MM.1S (cell line): ENCODE measurements at regions not wholly inside any gene's neighbourhood (a gene's known extent, or its start where the extent isn't known, plus 50 kb on each side); places are given as distances from the start of the nearest gene placed in this dataset.

Experiments
- DNase-seq: peaks from one replicate; pipeline ENCODE4 v3.0.0-alpha.2; 2015
- H2AFZ ChIP-seq: fragments of 300-600 bp; sonication (generic); 2 replicates; pipeline ENCODE4 v1.6.0; 2016; ENCODE audit warnings: antibody characterized with exemption, low read length
- H3F3A ChIP-seq: fragments of 300-600 bp; sonication (generic); 2 replicates; pipeline ENCODE4 v1.6.1; 2016; ENCODE audit warnings: mild to moderate bottlenecking, antibody characterized with exemption, low read length, moderate library complexity, mixed read lengths; ENCODE audit not compliant: insufficient read depth
- H3K27ac ChIP-seq: fragments of 300-600 bp; sonication (generic); 2 replicates; pipeline ENCODE4 v1.5.1; 2016; ENCODE audit warnings: mild to moderate bottlenecking, low read length
- H3K27me3 ChIP-seq: fragments of 300-600 bp; sonication (generic); replicated peaks from 2 replicates; pipeline ENCODE4 v1.6.0; 2016; ENCODE audit warnings: low read length; ENCODE audit not compliant: insufficient read depth
- H3K36me3 ChIP-seq: fragments of 300-600 bp; sonication (generic); replicated peaks from 2 replicates; pipeline ENCODE4 v1.6.1; 2016; ENCODE audit warnings: mild to moderate bottlenecking, low read length, mixed read lengths; ENCODE audit not compliant: insufficient read depth
- H3K4me1 ChIP-seq: fragments of 300-600 bp; sonication (generic); 2 replicates; pipeline ENCODE4 v1.6.1; 2016; ENCODE audit warnings: low read length, mixed read lengths
- H3K4me2 ChIP-seq: fragments of 300-600 bp; sonication (generic); 2 replicates; pipeline ENCODE4 v1.6.0; 2016; ENCODE audit warnings: low read depth, low read length
- H3K4me3 ChIP-seq: fragments of 300-600 bp; sonication (generic); 2 replicates; pipeline ENCODE4 v1.5.1; 2016; ENCODE audit warnings: low read length, mixed read lengths
- H3K79me2 ChIP-seq: fragments of 300-600 bp; sonication (generic); 2 replicates; pipeline ENCODE4 v1.6.1; 2016; ENCODE audit warnings: mixed run types, low read length, mixed read lengths
- H3K9ac ChIP-seq: fragments of 300-600 bp; sonication (generic); 2 replicates; pipeline ENCODE4 v1.6.1; 2016; ENCODE audit warnings: low read length, mixed read lengths
- H3K9me2 ChIP-seq: fragments of 300-600 bp; sonication (generic); replicated peaks from 2 replicates; pipeline ENCODE4 v1.6.1; 2016; ENCODE audit warnings: mild to moderate bottlenecking, low read length, mixed read lengths; ENCODE audit not compliant: insufficient read depth
- H3K9me3 ChIP-seq: fragments of 300-600 bp; sonication (generic); replicated peaks from 2 replicates; pipeline ENCODE4 v1.6.1; 2016; ENCODE audit warnings: mild to moderate bottlenecking, low read length, mixed read lengths; ENCODE audit not compliant: insufficient read depth
- H4K20me1 ChIP-seq: fragments of 300-600 bp; sonication (generic); 2 replicates; pipeline ENCODE4 v1.6.1; 2016; ENCODE audit warnings: mild to moderate bottlenecking, low read length, moderate library complexity, mixed read lengths; ENCODE audit not compliant: insufficient read depth
- CTCF ChIP-seq: fragments of 300-600 bp; sonication (generic); IDR thresholded peaks from 2 replicates; pipeline ENCODE4 v1.5.1; 2016; ENCODE audit warnings: antibody characterized with exemption, low read length, mixed read lengths
- EZH2 ChIP-seq: fragments of 300-600 bp; sonication (generic); optimal IDR thresholded peaks from 2 replicates; pipeline ENCODE3; 2017; ENCODE audit warnings: low read depth, mild to moderate bottlenecking, antibody characterized with exemption, low read length, mixed read lengths
- EZH2phosphoT487 ChIP-seq: fragments of 300-600 bp; sonication (generic); IDR thresholded peaks from 2 replicates; pipeline ENCODE4 v1.6.1; 2018; ENCODE audit warnings: antibody characterized with exemption, low read length

GRCh38 chr4:83724485-83725335, 188.8 kb downstream of the GPAT3 start:
- Histone ChIP-seq H3K9ac (no peak overlapping the region), H2AFZ (no peak overlapping the region), H3K4me3 (no peak overlapping the region), H3K79me2 (no peaks in the 10 kb centered on the region), H3K4me1 (no peaks in the 10 kb centered on the region), H3K9me2 (no peaks in the 10 kb centered on the region), H3K36me3 (no peaks in the 10 kb centered on the region), H4K20me1 (no peaks in the 10 kb centered on the region), H3K27ac (no peak overlapping the region), H3K27me3 (no peaks in the 10 kb centered on the region), H3K9me3 (no peaks in the 10 kb centered on the region), H3F3A (no peaks in the 10 kb centered on the region), H3K4me2 (no peak overlapping the region)
- no peak for DNase-seq
- TF ChIP-seq EZH2 (no peak), EZH2phosphoT487 (no peak), CTCF (no peak)

- H3K4me2 ChIP-seq: no peak overlapping the region
Measured at GRCh38 chr4:83723609-83724008, 187.7 kb downstream of the GPAT3 start.

GRCh38 chr4:83722730-83723269, 186.9 kb downstream of the GPAT3 start:
- Histone ChIP-seq H3K9me2 (no peaks in the 10 kb centered on the region), H3K9ac (no peak overlapping the region), H3K4me3 (no peak overlapping the region), H3K79me2 (no peaks in the 10 kb centered on the region), H3K9me3 (no peaks in the 10 kb centered on the region), H3K4me2 (no peak overlapping the region), H3K36me3 (no peaks in the 10 kb centered on the region), H3K27ac (no peak overlapping the region), H4K20me1 (no peaks in the 10 kb centered on the region), H3K4me1 (no peaks in the 10 kb centered on the region), H2AFZ (no peak overlapping the region), H3K27me3 (no peaks in the 10 kb centered on the region), H3F3A (no peaks in the 10 kb centered on the region)
- DNase-seq: no peak
- TF ChIP-seq EZH2: no peak
- TF ChIP-seq EZH2phosphoT487: no peak
- no peak for TF ChIP-seq CTCF

More at GRCh38 chr4:83723609-83724008, 187.7 kb downstream of the GPAT3 start:
- H3K36me3 ChIP-seq: no peaks in the 10 kb centered on the region
- no peaks in the 10 kb centered on the region for H3K4me1 ChIP-seq
- no peaks in the 10 kb centered on the region for H3K27me3 ChIP-seq
- H3K9me3 ChIP-seq: no peaks in the 10 kb centered on the region
- H3K27ac ChIP-seq: no peak overlapping the region
- no peaks in the 10 kb centered on the region for H4K20me1 ChIP-seq
- no peak for DNase-seq
- no peak overlapping the region for H3K4me3 ChIP-seq
- H2AFZ ChIP-seq: no peak overlapping the region
- H3F3A ChIP-seq: no peaks in the 10 kb centered on the region
- no peak overlapping the region for H3K9ac ChIP-seq
- H3K9me2 ChIP-seq: no peaks in the 10 kb centered on the region
- no peak for TF ChIP-seq EZH2phosphoT487
- TF ChIP-seq EZH2: no peak
- TF ChIP-seq CTCF: no peak
- H3K79me2 ChIP-seq: no peaks in the 10 kb centered on the region
